Uterus (tissue), 3 donors: ENCODE measurements at regions not wholly inside any gene's neighbourhood (a gene's known extent, or its start where the extent isn't known, plus 50 kb on each side); places are given as distances from the start of the nearest gene placed in this dataset.

ENCODE experiments used
- DNase-seq, 2 donors: peaks; one replicate each; pipeline ENCODE4 v3.0.0-alpha.2; 2019 to 2020
- H3K27ac ChIP-seq, 2 donors: fragments of 200-600 bp; sonication (generic); 1 replicate in 1 of 2; 2 replicates in 1 of 2; pipeline ENCODE4 v1.5.1; 2016 to 2018
- H3K27me3 ChIP-seq, 2 donors: fragments of 200-600 bp; sonication (generic); one replicate each; pipeline ENCODE4 v1.5.1; 2018 to 2019; ENCODE audit warnings: control low read depth in 1 of 2
- H3K36me3 ChIP-seq, 2 donors: fragments of 200-600 bp; sonication (generic); one replicate each; pipeline ENCODE4 v1.5.1; 2019; ENCODE audit warnings: control low read depth in 1 of 2
- H3K4me1 ChIP-seq, 2 donors: fragments of 200-600 bp; sonication (generic); one replicate each; pipeline ENCODE4 v1.5.1; 2018 to 2019; ENCODE audit warnings: control low read depth in 1 of 2
- H3K4me3 ChIP-seq, 2 donors: fragments of 200-600 bp; sonication (generic); 1 replicate in 1 of 2; 2 replicates in 1 of 2; pipeline ENCODE4 v1.5.1; 2018 to 2019; ENCODE audit warnings: mild to moderate bottlenecking in 1 of 2
- H3K9me3 ChIP-seq, 2 donors: fragments of 200-600 bp; sonication (generic); one replicate each; pipeline ENCODE4 v1.5.1; 2019; ENCODE audit warnings: control low read depth in 1 of 2
- POLR2A ChIP-seq, 2 donors: fragments of 450-650 bp; IDR thresholded peaks; one replicate each; pipeline ENCODE4 v1.6.1; 2016; ENCODE audit warnings: antibody characterized with exemption in 2 of 2, mild to moderate bottlenecking in 1 of 2, moderate library complexity in 1 of 2
- intact Hi-C: fragments of 100-400 bp; cut with DNase I; formaldehyde crosslinking; loops from one replicate; pipeline ENCODE4 v1.15.1; 2023; ENCODE audit warnings: low total_unique reads
- TF ChIP-seq, protein P1 (sequence below), 4 experiments: fragments of 200-600 bp in 2 of 4; fragments of 450-650 bp in 2 of 4; sonication (generic) in 2 of 4; IDR thresholded peaks; one replicate each; pipeline ENCODE4 v1.5.1; 2016 to 2019; ENCODE audit warnings: antibody characterized with exemption in 4 of 4, mild to moderate bottlenecking in 2 of 4, moderate library complexity in 1 of 4
- donor health status: DM: yes; HTN: yes; CAD: no.

DNA sequence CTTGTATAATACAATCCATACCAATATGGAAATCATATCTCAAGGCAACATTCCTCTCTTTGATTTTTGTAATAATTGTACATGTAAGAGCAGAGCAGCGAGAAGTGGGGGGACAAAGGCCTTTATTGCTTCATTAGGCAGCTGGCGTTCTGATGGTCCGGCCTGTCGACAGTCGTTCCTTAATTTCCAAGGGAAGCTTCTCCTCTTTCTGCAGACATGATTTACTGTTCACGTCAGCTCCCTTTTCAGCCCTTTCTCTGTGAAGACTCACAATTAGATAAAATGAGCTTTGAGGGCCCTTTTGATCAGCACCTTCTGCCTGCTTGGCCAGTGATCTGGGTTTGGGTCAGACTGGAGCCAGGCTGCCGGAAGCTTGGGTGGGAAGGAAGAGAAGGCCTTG is 65.6 kb upstream of the CTBP2 start:
- TF ChIP-seq, protein P1, sequence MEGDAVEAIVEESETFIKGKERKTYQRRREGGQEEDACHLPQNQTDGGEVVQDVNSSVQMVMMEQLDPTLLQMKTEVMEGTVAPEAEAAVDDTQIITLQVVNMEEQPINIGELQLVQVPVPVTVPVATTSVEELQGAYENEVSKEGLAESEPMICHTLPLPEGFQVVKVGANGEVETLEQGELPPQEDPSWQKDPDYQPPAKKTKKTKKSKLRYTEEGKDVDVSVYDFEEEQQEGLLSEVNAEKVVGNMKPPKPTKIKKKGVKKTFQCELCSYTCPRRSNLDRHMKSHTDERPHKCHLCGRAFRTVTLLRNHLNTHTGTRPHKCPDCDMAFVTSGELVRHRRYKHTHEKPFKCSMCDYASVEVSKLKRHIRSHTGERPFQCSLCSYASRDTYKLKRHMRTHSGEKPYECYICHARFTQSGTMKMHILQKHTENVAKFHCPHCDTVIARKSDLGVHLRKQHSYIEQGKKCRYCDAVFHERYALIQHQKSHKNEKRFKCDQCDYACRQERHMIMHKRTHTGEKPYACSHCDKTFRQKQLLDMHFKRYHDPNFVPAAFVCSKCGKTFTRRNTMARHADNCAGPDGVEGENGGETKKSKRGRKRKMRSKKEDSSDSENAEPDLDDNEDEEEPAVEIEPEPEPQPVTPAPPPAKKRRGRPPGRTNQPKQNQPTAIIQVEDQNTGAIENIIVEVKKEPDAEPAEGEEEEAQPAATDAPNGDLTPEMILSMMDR (IDR thresholded peaks at IDR 0.05), result no peak
- no peak for TF ChIP-seq POLR2A (IDR thresholded peaks at IDR 0.05)
- H3K27me3 ChIP-seq, result no peaks in the 10 kb centered on the region
- intact Hi-C loops, result no loop called here
- no peaks in the 10 kb centered on the region for H3K9me3 ChIP-seq
- H3K27ac ChIP-seq, result no peak overlapping the region
- H3K4me1 ChIP-seq, result no peaks in the 10 kb centered on the region
- no peak for DNase-seq
- H3K36me3 ChIP-seq, result no peaks in the 10 kb centered on the region
- no peak overlapping the region for H3K4me3 ChIP-seq

GRCh38 chr10:125225051-125225450 is 64.7 kb upstream of the CTBP2 start:
- no peak for DNase-seq
- TF ChIP-seq POLR2A (IDR thresholded peaks at IDR 0.05), result no peak
- TF ChIP-seq, protein P1 (IDR thresholded peaks at IDR 0.05), result no peak
- intact Hi-C loops, result no loop called here
- Histone ChIP-seq H3K4me3 (no peak overlapping the region), H3K27me3 (no peaks in the 10 kb centered on the region), H3K9me3 (no peaks in the 10 kb centered on the region), H3K27ac (no peak overlapping the region), H3K36me3 (no peaks in the 10 kb centered on the region), H3K4me1 (no peaks in the 10 kb centered on the region)

- Histone ChIP-seq H3K27me3 (no peaks in the 10 kb centered on the region), H3K27ac (no peak overlapping the region), H3K36me3 (no peaks in the 10 kb centered on the region), H3K9me3 (no peaks in the 10 kb centered on the region), H3K4me1 (no peaks in the 10 kb centered on the region), H3K4me3 (no peak overlapping the region)
- intact Hi-C loops, result no loop called here
- no peak for DNase-seq
- TF ChIP-seq, protein P1 (IDR thresholded peaks at IDR 0.05), result no peak
- TF ChIP-seq POLR2A (IDR thresholded peaks at IDR 0.05), result no peak
Measured at GRCh38 chr10:125222515-125223308, 62.3 kb upstream of the CTBP2 start.

- H3K4me1 ChIP-seq, result no peaks in the 10 kb centered on the region
- DNase-seq, result no peak
- no peaks in the 10 kb centered on the region for H3K9me3 ChIP-seq
- H3K36me3 ChIP-seq, result no peaks in the 10 kb centered on the region
- no peak overlapping the region for H3K27ac ChIP-seq
- intact Hi-C loops, result no loop called here
- no peaks in the 10 kb centered on the region for H3K27me3 ChIP-seq
- no peak for TF ChIP-seq POLR2A (IDR thresholded peaks at IDR 0.05)
- TF ChIP-seq, protein P1 (IDR thresholded peaks at IDR 0.05), result no peak
- no peak overlapping the region for H3K4me3 ChIP-seq
Measured at GRCh38 chr10:125221716-125222115, 61.4 kb upstream of the CTBP2 start.

DNA sequence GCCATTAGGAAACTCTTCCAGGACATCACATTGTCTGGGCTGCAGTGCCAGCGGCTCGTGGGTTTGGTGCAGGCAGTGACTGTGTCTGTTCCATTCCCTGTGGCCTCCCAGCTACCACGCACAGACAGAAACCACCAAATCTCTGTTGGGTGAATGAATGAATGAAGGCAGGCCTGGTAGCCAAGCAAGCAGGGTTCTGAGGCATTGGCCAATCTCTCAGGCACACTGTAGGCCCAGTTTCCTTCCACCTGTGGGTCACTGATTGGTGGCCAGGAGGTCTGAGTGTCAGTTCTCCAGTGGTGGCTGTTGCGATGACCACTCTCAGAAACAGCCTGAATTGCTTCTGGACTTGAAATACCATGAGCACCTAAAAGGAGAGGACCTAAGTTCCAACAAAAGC is 59.4 kb upstream of the CTBP2 start:
- Histone ChIP-seq H3K4me3 (no peak overlapping the region), H3K27ac (no peak overlapping the region), H3K4me1 (no peaks in the 10 kb centered on the region), H3K9me3 (no peaks in the 10 kb centered on the region), H3K36me3 (no peaks in the 10 kb centered on the region), H3K27me3 (no peaks in the 10 kb centered on the region)
- intact Hi-C loops, result no loop called here
- TF ChIP-seq, protein P1 (IDR thresholded peaks at IDR 0.05), result no peak
- TF ChIP-seq POLR2A (IDR thresholded peaks at IDR 0.05), result no peak
- DNase-seq, result no peak
